HG03378 (cell line): ENCODE measurements at regions not wholly inside any gene's neighbourhood (a gene's known extent, or its start where the extent isn't known, plus 50 kb on each side); places are given as distances from the start of the nearest gene placed in this dataset.
A peak's percentile ranks its signal among the peaks of the same experiment; 100 is the strongest.

Experiments
- ATAC-seq: cut with Tn5 transposase; IDR thresholded peaks from one replicate; pipeline ENCODE4 v1.9.1; 2021; ENCODE audit warnings: mild to moderate bottlenecking, moderate library complexity; ENCODE audit not compliant: unreplicated experiment

- no peak for ATAC-seq
Measured at GRCh38 chr7:16065939-16066338, 355.4 kb downstream of the CRPPA start.

- ATAC-seq: no peak
Measured at GRCh38 chr7:16063716-16064675, 357.3 kb downstream of the CRPPA start.

- no peak for ATAC-seq
Measured at GRCh38 chr7:16063221-16063620, 358.1 kb downstream of the CRPPA start.

GRCh38 chr7:16062269-16062668, 359.1 kb downstream of the CRPPA start:
- no peak for ATAC-seq

GRCh38 chr7:16061630-16062029, 359.7 kb downstream of the CRPPA start:
- no peak for ATAC-seq

GRCh38 chr7:16061011-16061410, 360.3 kb downstream of the CRPPA start:
- no peak for ATAC-seq

- ATAC-seq: no peak
Measured at GRCh38 chr7:16060502-16060901, 360.8 kb downstream of the CRPPA start.

GRCh38 chr7:16055263-16055976, 365.9 kb downstream of the CRPPA start:
- ATAC-seq: peak; percentile 65

- no peak for ATAC-seq
Measured at GRCh38 chr7:16051561-16052255, 365.2 kb upstream of the MEOX2 start.

- no peak for ATAC-seq
Measured at GRCh38 chr7:16046041-16046440, 359.6 kb upstream of the MEOX2 start.

GRCh38 chr7:16045296-16045695, 358.8 kb upstream of the MEOX2 start:
- ATAC-seq: no peak

GRCh38 chr7:16044645-16045044, 358.2 kb upstream of the MEOX2 start:
- no peak for ATAC-seq

- ATAC-seq: no peak
Measured at GRCh38 chr7:16040346-16040745, 353.9 kb upstream of the MEOX2 start.

GRCh38 chr7:16038906-16039305, 352.4 kb upstream of the MEOX2 start:
- no peak for ATAC-seq

- ATAC-seq: no peak
Measured at GRCh38 chr7:16035392-16035791, 348.9 kb upstream of the MEOX2 start.

GRCh38 chr7:16034866-16035265, 348.4 kb upstream of the MEOX2 start:
- no peak for ATAC-seq

- no peak for ATAC-seq
Measured at GRCh38 chr7:16034353-16034752, 347.9 kb upstream of the MEOX2 start.

- no peak for ATAC-seq
Measured at GRCh38 chr7:16033233-16033632, 346.8 kb upstream of the MEOX2 start.

- ATAC-seq: no peak
Measured at GRCh38 chr7:16028636-16029035, 342.2 kb upstream of the MEOX2 start.

GRCh38 chr7:16028103-16028502, 341.6 kb upstream of the MEOX2 start:
- ATAC-seq: no peak

GRCh38 chr7:16027396-16027795, 340.9 kb upstream of the MEOX2 start:
- no peak for ATAC-seq
